ENCODE measurements at regions not wholly inside any gene's neighbourhood (a gene's known extent, or its start where the extent isn't known, plus 50 kb on each side); places are given as distances from the start of the nearest gene placed in this dataset.

DNA sequence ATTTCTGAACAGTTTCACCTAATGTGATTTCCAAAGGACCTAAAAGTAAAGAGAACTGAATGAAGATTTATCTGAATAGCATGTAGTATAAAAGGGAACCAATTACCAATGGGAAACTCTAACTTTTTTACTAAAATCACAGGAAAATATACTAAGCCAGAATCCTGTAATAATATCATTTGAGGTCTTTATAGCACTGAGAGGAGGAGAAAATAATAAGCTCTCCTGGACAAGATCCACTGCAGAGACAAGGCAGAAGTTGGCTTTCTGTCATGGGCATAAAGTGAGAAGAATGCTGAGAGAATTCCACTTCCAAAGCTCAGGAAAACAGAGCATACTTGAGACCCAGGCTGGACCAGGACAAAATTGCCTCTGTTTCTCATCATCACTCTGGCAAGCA lies 1131.4 kb downstream of the SORCS1 start:
- TF ChIP-seq, protein P1, sequence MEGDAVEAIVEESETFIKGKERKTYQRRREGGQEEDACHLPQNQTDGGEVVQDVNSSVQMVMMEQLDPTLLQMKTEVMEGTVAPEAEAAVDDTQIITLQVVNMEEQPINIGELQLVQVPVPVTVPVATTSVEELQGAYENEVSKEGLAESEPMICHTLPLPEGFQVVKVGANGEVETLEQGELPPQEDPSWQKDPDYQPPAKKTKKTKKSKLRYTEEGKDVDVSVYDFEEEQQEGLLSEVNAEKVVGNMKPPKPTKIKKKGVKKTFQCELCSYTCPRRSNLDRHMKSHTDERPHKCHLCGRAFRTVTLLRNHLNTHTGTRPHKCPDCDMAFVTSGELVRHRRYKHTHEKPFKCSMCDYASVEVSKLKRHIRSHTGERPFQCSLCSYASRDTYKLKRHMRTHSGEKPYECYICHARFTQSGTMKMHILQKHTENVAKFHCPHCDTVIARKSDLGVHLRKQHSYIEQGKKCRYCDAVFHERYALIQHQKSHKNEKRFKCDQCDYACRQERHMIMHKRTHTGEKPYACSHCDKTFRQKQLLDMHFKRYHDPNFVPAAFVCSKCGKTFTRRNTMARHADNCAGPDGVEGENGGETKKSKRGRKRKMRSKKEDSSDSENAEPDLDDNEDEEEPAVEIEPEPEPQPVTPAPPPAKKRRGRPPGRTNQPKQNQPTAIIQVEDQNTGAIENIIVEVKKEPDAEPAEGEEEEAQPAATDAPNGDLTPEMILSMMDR (IDR thresholded peaks at IDR 0.05): no peak
- no peak for TF ChIP-seq POLR2A (IDR thresholded peaks at IDR 0.05)

Data from right lobe of liver (tissue), 4 donors.